GM12878 (cell line): ENCODE measurements at regions not wholly inside any gene's neighbourhood (a gene's known extent, or its start where the extent isn't known, plus 50 kb on each side); places are given as distances from the start of the nearest gene placed in this dataset.

Experiments
- ATAC-seq: fragments of 200-7000 bp; cut with Tn5 transposase; 3 replicates; pipeline ENCODE4 v1.9.1; 2020; ENCODE audit warnings: mild to moderate bottlenecking, moderate library complexity
- BruUV-seq: library from RNA; stranded (reverse); fragments of 400-500 nt; replicated peaks from 2 replicates; lab custom pipeline; 2021; lab: Mats Ljungman, UMichigan
- CTCF ChIA-PET: fragments of 300-600 bp; sonication (Branson Sonifier 250); formaldehyde crosslinking; extraction: SDS; loops from one replicate; lab custom pipeline; 2021; ENCODE audit warnings: inconsistent platforms; lab: Yijun Ruan, JAX
- POLR2A ChIA-PET: fragments of 350-600 bp; formaldehyde crosslinking; extraction: SDS; loops from one replicate; lab custom pipeline; 2021; ENCODE audit warnings: inconsistent platforms; lab: Charles Lee
- RAD21 ChIA-PET: fragments of 300-600 bp; sonication (Branson Sonifier 250); formaldehyde crosslinking; loops from one replicate; lab custom pipeline; 2023; ENCODE audit warnings: antibody characterized with exemption; ENCODE audit not compliant: unreplicated experiment; lab: Charles Lee
- SMC1A ChIA-PET: fragments of 300-600 bp; sonication (Branson Sonifier 250); formaldehyde crosslinking; loops from one replicate; lab custom pipeline; 2023; ENCODE audit not compliant: unreplicated experiment, uncharacterized antibody; lab: Charles Lee
- DNase-seq: peaks from one replicate; pipeline ENCODE4 v3.0.0-alpha.2; 2011; ENCODE audit warnings: low read depth, low spot score
- FAIRE-seq: peaks from 3 replicates; lab custom pipeline; 2011; peaks lifted over from hg19 to GRCh38; lab: Jason Lieb, UNC
- H2AFZ ChIP-seq: 2 replicates; pipeline ENCODE4 v1.6.0; 2011; ENCODE audit warnings: low read depth, low read length, control low read depth; ENCODE audit not compliant: control insufficient read depth
- H3K27ac ChIP-seq: 2 replicates; pipeline ENCODE4 v1.5.1; 2011; ENCODE audit warnings: control low read depth; ENCODE audit not compliant: control insufficient read depth, insufficient read depth
- H3K27me3 ChIP-seq, 2 experiments: replicated peaks in 1 of 2; 2 replicates each; pipeline versions ENCODE4 v1.6.0 to v1.6.1; 2011; ENCODE audit warnings: low read length in 1 of 2; ENCODE audit not compliant: control insufficient read depth in 2 of 2, insufficient read depth in 2 of 2
- H3K36me3 ChIP-seq, 2 experiments: 2 replicates each; pipeline ENCODE4 v1.5.1; 2011; ENCODE audit warnings: low read length in 1 of 2; ENCODE audit not compliant: control insufficient read depth in 2 of 2, insufficient read depth in 2 of 2
- H3K4me1 ChIP-seq: 2 replicates; pipeline ENCODE4 v1.6.1; 2011; ENCODE audit warnings: mild to moderate bottlenecking, low read length, moderate library complexity, mixed read lengths; ENCODE audit not compliant: control insufficient read depth, insufficient read depth
- H3K4me2 ChIP-seq: 2 replicates; pipeline ENCODE4 v1.6.0; 2011; ENCODE audit warnings: control low read depth; ENCODE audit not compliant: control insufficient read depth, insufficient read depth
- H3K4me3 ChIP-seq: fragments of 200-600 bp; sonication (generic); 2 replicates; pipeline ENCODE4 v1.5.1; 2016
- H3K79me2 ChIP-seq: 2 replicates; pipeline ENCODE4 v1.6.0; 2011; ENCODE audit warnings: low read length; ENCODE audit not compliant: control insufficient read depth, insufficient read depth
- H3K9ac ChIP-seq: 2 replicates; pipeline ENCODE4 v1.8.0; 2011; ENCODE audit warnings: low read length, control low read depth, mixed read lengths; ENCODE audit not compliant: control insufficient read depth, insufficient read depth
- H3K9me3 ChIP-seq: replicated peaks from 3 replicates; pipeline ENCODE4 v1.5.1; 2011; ENCODE audit warnings: mild to moderate bottlenecking, low read length; ENCODE audit not compliant: control insufficient read depth, insufficient read depth
- H4K20me1 ChIP-seq: 2 replicates; pipeline ENCODE4 v1.6.0; 2011; ENCODE audit not compliant: control insufficient read depth, insufficient read depth
- BMI1 ChIP-seq: fragments of 450-650 bp; IDR thresholded peaks from 2 replicates; pipeline ENCODE4 v1.6.1; 2016; ENCODE audit warnings: mild to moderate bottlenecking, moderate library complexity, borderline replicate concordance
- CHD2 ChIP-seq: IDR thresholded peaks from 2 replicates; pipeline ENCODE4 v1.6.1; 2011; ENCODE audit warnings: low read depth, low read length, improper control_type of control experiment, borderline replicate concordance
- CUX1 ChIP-seq: IDR thresholded peaks from 2 replicates; pipeline ENCODE4 v1.6.1; 2012; ENCODE audit warnings: improper control_type of control experiment, low read depth, low read length; ENCODE audit not compliant: insufficient replicate concordance
- EZH2 ChIP-seq: IDR thresholded peaks from 2 replicates; pipeline ENCODE4 v1.6.1; 2012; ENCODE audit warnings: low read depth, mild to moderate bottlenecking, control low read depth, inconsistent platforms, low read length, borderline replicate concordance; ENCODE audit not compliant: control insufficient read depth
- FOXK2 ChIP-seq: fragments of 450-650 bp; IDR thresholded peaks from 2 replicates; pipeline ENCODE4 v1.6.1; 2017; ENCODE audit warnings: mild to moderate bottlenecking, moderate library complexity
- IKZF1 ChIP-seq: fragments of 450-650 bp; conservative IDR thresholded peaks from 2 replicates; pipeline ENCODE4 v1.6.1; 2017; ENCODE audit warnings: antibody characterized with exemption, mild to moderate bottlenecking
- PKNOX1 ChIP-seq: fragments of 450-650 bp; IDR thresholded peaks from 2 replicates; pipeline ENCODE4 v1.6.1; 2016; ENCODE audit warnings: mild to moderate bottlenecking
- RAD51 ChIP-seq: fragments of 450-650 bp; IDR thresholded peaks from 2 replicates; pipeline ENCODE4 v1.6.1; 2016; ENCODE audit warnings: moderate library complexity, mild to moderate bottlenecking, inconsistent platforms
- RFX5 ChIP-seq: IDR thresholded peaks from 2 replicates; pipeline ENCODE4 v1.6.1; 2011; ENCODE audit warnings: low read depth, low read length, improper control_type of control experiment
- RUNX3 ChIP-seq: IDR thresholded peaks from 2 replicates; pipeline ENCODE4 v1.6.1; 2012; ENCODE audit warnings: low read length, inconsistent platforms
- SPI1 ChIP-seq: IDR thresholded peaks from 2 replicates; pipeline ENCODE4 v1.6.1; 2011; ENCODE audit warnings: low read depth, mild to moderate bottlenecking, low read length, moderate library complexity, borderline replicate concordance; ENCODE audit not compliant: insufficient read depth
- STAT3 ChIP-seq: IDR thresholded peaks from 2 replicates; pipeline ENCODE4 v1.6.1; 2011; ENCODE audit warnings: low read depth, low read length, improper control_type of control experiment
- YBX1 ChIP-seq: fragments of 450-650 bp; IDR thresholded peaks from 2 replicates; pipeline ENCODE4 v1.6.1; 2016; ENCODE audit warnings: antibody characterized with exemption
- WGBS: methylation state at CpG from one replicate; pipeline ENCODE4 v1.1.6; 2016; ENCODE audit warnings: low lambda C conversion rate; ENCODE audit not compliant: insufficient replicate concordance, insufficient coverage; ENCODE audit errors: missing lambda C conversion rate; 5-methylcytosine and 5-hydroxymethylcytosine counted together
- in situ Hi-C: fragments of 300-500 bp; cut with MboI; formaldehyde crosslinking; loops from 9 replicates; pipeline ENCODE4 v1.14.3; 2018; ENCODE audit warnings: mixed read lengths
- intact Hi-C: fragments of 100-400 bp; cut with micrococcal nuclease; formaldehyde crosslinking; loops from one replicate; pipeline ENCODE4 v1.14.2; 2022; ENCODE audit not compliant: unreplicated experiment

GRCh38 chr3:6120786-6121185 lies 740.1 kb upstream of the GRM7 start:
- ChIA-PET RAD21 (interaction anchor here (0.7 kb wide), 1 partner anchor 40 kb away, joined by 3 read pairs; no protein-coding TSS in a partner anchor), POLR2A (interaction anchor here (0.6 kb wide), 1 partner anchor 480 kb away, joined by 5 read pairs; no protein-coding TSS in a partner anchor), CTCF (no interaction called here)
- Histone ChIP-seq H2AFZ (no peak overlapping the region), H3K36me3 (no peaks in the 10 kb centered on the region), H3K4me3 (no peak overlapping the region), H4K20me1 (no peaks in the 10 kb centered on the region), H3K4me2 (no peak overlapping the region), H3K9me3 (no peaks in the 10 kb centered on the region), H3K79me2 (no peaks in the 10 kb centered on the region), H3K27ac (no peak overlapping the region), H3K9ac (no peak overlapping the region)
- no TSS peak for BruUV-seq
- 19% methylated on average over 5 of the region's 5 CpGs for WGBS
- FAIRE-seq (no peak), DNase-seq (no peak), ATAC-seq (no peak)
- in situ Hi-C loops = no loop called here
- TF ChIP-seq PKNOX1 (no peak), RUNX3 (peak; percentile 11; the same call in 1 of the 2 replicates), BMI1 (no peak), SPI1 (no peak), RFX5 (no peak), FOXK2 (no peak)
- TF ChIP-seq, all 136 proteins: peak for 1
- Histone ChIP-seq H3K4me1 (no peaks in the 10 kb centered on the region), H3K27me3 (no peaks in the 10 kb centered on the region)
- intact Hi-C loops = no loop called here
- SMC1A ChIA-PET = no interaction called here

- FAIRE-seq (no peak), ATAC-seq (no peak), DNase-seq (no peak)
- SMC1A ChIA-PET = interaction anchor here (0.7 kb wide), 1 partner anchor 677 kb away, joined by 3 read pairs; no protein-coding TSS in a partner anchor
- BruUV-seq = no TSS peak
- intact Hi-C loops = no loop called here
- CTCF ChIA-PET = no interaction called here
- Histone ChIP-seq H3K36me3 (no peaks in the 10 kb centered on the region), H3K9ac (no peak overlapping the region), H3K79me2 (no peaks in the 10 kb centered on the region), H3K27me3 (no peaks in the 10 kb centered on the region), H3K4me2 (no peak overlapping the region), H3K27ac (no peak overlapping the region), H3K9me3 (no peaks in the 10 kb centered on the region), H2AFZ (no peak overlapping the region), H4K20me1 (no peaks in the 10 kb centered on the region), H3K4me3 (no peak overlapping the region), H3K4me1 (no peaks in the 10 kb centered on the region)
- POLR2A ChIA-PET = no interaction called here
- RAD21 ChIA-PET = no interaction called here
- in situ Hi-C loops = no loop called here
- 18% methylated on average over 5 of the region's 5 CpGs for WGBS
- no peak for TF ChIP-seq YBX1
- no peak for TF ChIP-seq STAT3
- TF ChIP-seq EZH2 = no peak
- TF ChIP-seq RAD51 = no peak
- no peak for TF ChIP-seq IKZF1
- no peak for TF ChIP-seq CHD2
- TF ChIP-seq CUX1 = no peak
- TF ChIP-seq RUNX3 = no peak
These were observed 736.0 kb upstream of the GRM7 start for GRCh38 chr3:6124875-6125274.
